GM18520 (cell line): ENCODE measurements at regions not wholly inside any gene's neighbourhood (a gene's known extent, or its start where the extent isn't known, plus 50 kb on each side); places are given as distances from the start of the nearest gene placed in this dataset.

Experiments used
- ATAC-seq: cut with Tn5 transposase; IDR thresholded peaks from one replicate; pipeline ENCODE4 v1.9.1; 2021; ENCODE audit not compliant: unreplicated experiment

- no peak for ATAC-seq
These were observed 567.4 kb upstream of the MKI67 start for GRCh38 chr10:128693493-128694131.

- no peak for ATAC-seq
These were observed 568.1 kb upstream of the MKI67 start for GRCh38 chr10:128694168-128694850.

- no peak for ATAC-seq
These were observed 568.9 kb upstream of the MKI67 start for GRCh38 chr10:128694851-128695725.

- ATAC-seq, result no peak
These were observed 569.7 kb upstream of the MKI67 start for GRCh38 chr10:128695931-128696330.

- ATAC-seq, result no peak
These were observed 571.2 kb upstream of the MKI67 start for GRCh38 chr10:128697437-128697836.

- ATAC-seq, result no peak
These were observed 575.2 kb upstream of the MKI67 start for GRCh38 chr10:128701381-128701780.

- no peak for ATAC-seq
These were observed 575.6 kb upstream of the MKI67 start for GRCh38 chr10:128701837-128702236.

GRCh38 chr10:128704716-128705115 is 578.5 kb upstream of the MKI67 start:
- no peak for ATAC-seq

GRCh38 chr10:128708182-128708581 is 582.0 kb upstream of the MKI67 start:
- ATAC-seq, result no peak

GRCh38 chr10:128709686-128710085 is 583.5 kb upstream of the MKI67 start:
- no peak for ATAC-seq

- ATAC-seq, result no peak
These were observed 584.0 kb upstream of the MKI67 start for GRCh38 chr10:128710098-128710797.

GRCh38 chr10:128710798-128711183 is 584.6 kb upstream of the MKI67 start:
- ATAC-seq, result no peak

- ATAC-seq, result no peak
These were observed 585.6 kb upstream of the MKI67 start for GRCh38 chr10:128711806-128712205.

- no peak for ATAC-seq
These were observed 586.6 kb upstream of the MKI67 start for GRCh38 chr10:128712661-128713400.

GRCh38 chr10:128713471-128713870 is 587.2 kb upstream of the MKI67 start:
- no peak for ATAC-seq

- no peak for ATAC-seq
These were observed 587.8 kb upstream of the MKI67 start for GRCh38 chr10:128713874-128714570.

- ATAC-seq, result no peak
These were observed 588.6 kb upstream of the MKI67 start for GRCh38 chr10:128714644-128715415.

- no peak for ATAC-seq
These were observed 590.0 kb upstream of the MKI67 start for GRCh38 chr10:128716181-128716580.

GRCh38 chr10:128721963-128722445 is 595.8 kb upstream of the MKI67 start:
- no peak for ATAC-seq
